Spinal cord (tissue), 9 donors: ENCODE measurements at regions not wholly inside any gene's neighbourhood (a gene's known extent, or its start where the extent isn't known, plus 50 kb on each side); places are given as distances from the start of the nearest gene placed in this dataset.

Experiments
- DNase-seq, 6 donors: peaks; one replicate each; pipeline versions ENCODE4 v3.0.0 to v3.0.0-alpha.2; 2013 to 2015; ENCODE audit warnings: low spot score in 6 of 6, low read depth in 4 of 6
- H3K27ac ChIP-seq: one replicate; pipeline ENCODE4 v1.5.1; 2013; ENCODE audit warnings: low read depth, low read length, control low read depth
- H3K27me3 ChIP-seq: one replicate; pipeline ENCODE4 v1.6.1; 2013; ENCODE audit warnings: low read length; ENCODE audit not compliant: control insufficient read depth, insufficient read depth
- H3K36me3 ChIP-seq: one replicate; pipeline ENCODE4 v1.6.1; 2013; ENCODE audit warnings: low read length; ENCODE audit not compliant: control insufficient read depth, insufficient read depth
- H3K4me1 ChIP-seq: one replicate; pipeline ENCODE4 v1.6.1; 2013; ENCODE audit warnings: low read length; ENCODE audit not compliant: control insufficient read depth, insufficient read depth
- H3K4me3 ChIP-seq: one replicate; pipeline ENCODE4 v1.5.1; 2013; ENCODE audit warnings: low read depth, low read length, control low read depth
- H3K9me3 ChIP-seq: one replicate; pipeline ENCODE4 v1.6.1; 2013; ENCODE audit warnings: low read length; ENCODE audit not compliant: control insufficient read depth, insufficient read depth
- WGBS: methylation state at CpG from one replicate; pipeline ENCODE4 v1.1.5; 2013; ENCODE audit warnings: missing lambda C conversion rate; ENCODE audit not compliant: insufficient coverage; 5-methylcytosine and 5-hydroxymethylcytosine counted together
- donor health status: healthy.

GRCh38 chr2:139526781-139527180 lies 746.6 kb upstream of the NXPH2 start:
- Histone ChIP-seq H3K4me1 (no peaks in the 10 kb centered on the region), H3K27me3 (no peaks in the 10 kb centered on the region), H3K36me3 (no peaks in the 10 kb centered on the region), H3K9me3 (no peaks in the 10 kb centered on the region), H3K4me3 (no peak overlapping the region), H3K27ac (no peak overlapping the region)
- WGBS: no CpG with 5 or more reads among the region's 1 CpG
- no peak for DNase-seq

- DNase-seq: peak in 1 of 6 donors; percentile 87
- Histone ChIP-seq H3K36me3 (no peaks in the 10 kb centered on the region), H3K4me1 (no peaks in the 10 kb centered on the region), H3K27ac (no peak overlapping the region), H3K9me3 (no peaks in the 10 kb centered on the region), H3K4me3 (no peak overlapping the region), H3K27me3 (no peaks in the 10 kb centered on the region)
- no CpG with 5 or more reads among the region's 5 CpGs for WGBS
Measured at GRCh38 chr2:139518321-139518720, 738.1 kb upstream of the NXPH2 start.

- 38% methylated on average over 3 of the region's 5 CpGs for WGBS
- Histone ChIP-seq H3K27ac (no peak overlapping the region), H3K36me3 (no peaks in the 10 kb centered on the region), H3K4me3 (no peak overlapping the region), H3K9me3 (no peaks in the 10 kb centered on the region), H3K4me1 (no peaks in the 10 kb centered on the region), H3K27me3 (no peaks in the 10 kb centered on the region)
- DNase-seq: peak in 3 of 6 donors; percentile 7 to 68 (median 49)
Measured at GRCh38 chr2:139514951-139515350, 734.8 kb upstream of the NXPH2 start.

GRCh38 chr2:139495851-139496250 lies 715.7 kb upstream of the NXPH2 start:
- no peaks in the 10 kb centered on the region for H3K4me1 ChIP-seq
- DNase-seq: no peak
- H3K27ac ChIP-seq: no peak overlapping the region
- no peak overlapping the region for H3K4me3 ChIP-seq
- H3K27me3 ChIP-seq: no peaks in the 10 kb centered on the region
- peaks cover 3% of the 10 kb centered on the region for H3K9me3 ChIP-seq
- no peaks in the 10 kb centered on the region for H3K36me3 ChIP-seq
- WGBS: no CpG with 5 or more reads among the region's 3 CpGs

GRCh38 chr2:139492131-139492680 lies 712.0 kb upstream of the NXPH2 start:
- Histone ChIP-seq H3K4me3 (no peak overlapping the region), H3K4me1 (no peaks in the 10 kb centered on the region), H3K9me3 (no peaks in the 10 kb centered on the region), H3K36me3 (no peaks in the 10 kb centered on the region), H3K27me3 (no peaks in the 10 kb centered on the region), H3K27ac (no peak overlapping the region)
- no CpG with 5 or more reads among the region's 1 CpG for WGBS
- peak in 2 of 6 donors; percentile 61 to 72 for DNase-seq

GRCh38 chr2:139480161-139480650 lies 700.0 kb upstream of the NXPH2 start:
- H3K4me1 ChIP-seq: no peaks in the 10 kb centered on the region
- no peak overlapping the region for H3K27ac ChIP-seq

GRCh38 chr2:139478165-139478914 lies 698.1 kb upstream of the NXPH2 start:
- Histone ChIP-seq H3K36me3 (no peaks in the 10 kb centered on the region), H3K4me3 (no peak overlapping the region), H3K27me3 (no peaks in the 10 kb centered on the region), H3K9me3 (no peaks in the 10 kb centered on the region), H3K4me1 (no peaks in the 10 kb centered on the region), H3K27ac (no peak overlapping the region)
- peak in 2 of 6 donors; percentile 41 to 47 for DNase-seq
- WGBS: no CpG with 5 or more reads among the region's 3 CpGs

More at GRCh38 chr2:139480161-139480650, 700.0 kb upstream of the NXPH2 start:
- Histone ChIP-seq H3K27me3 (no peaks in the 10 kb centered on the region), H3K4me3 (no peak overlapping the region), H3K9me3 (no peaks in the 10 kb centered on the region), H3K36me3 (no peaks in the 10 kb centered on the region)
- WGBS: 64% methylated on average over 2 of the region's 3 CpGs
- DNase-seq: no peak

GRCh38 chr2:139477618-139478017 lies 697.4 kb upstream of the NXPH2 start:
- DNase-seq: no peak
- no peak overlapping the region for H3K27ac ChIP-seq

GRCh38 chr2:139469985-139470384 lies 689.8 kb upstream of the NXPH2 start:
- Histone ChIP-seq H3K9me3 (no peaks in the 10 kb centered on the region), H3K27ac (no peak overlapping the region), H3K4me3 (no peak overlapping the region), H3K36me3 (no peaks in the 10 kb centered on the region), H3K4me1 (no peaks in the 10 kb centered on the region), H3K27me3 (no peaks in the 10 kb centered on the region)
- DNase-seq: no peak
- no CpG with 5 or more reads among the region's 1 CpG for WGBS

More at GRCh38 chr2:139477618-139478017, 697.4 kb upstream of the NXPH2 start:
- 94% methylated on average over 6 of the region's 8 CpGs for WGBS
- Histone ChIP-seq H3K36me3 (no peaks in the 10 kb centered on the region), H3K27me3 (no peaks in the 10 kb centered on the region), H3K9me3 (no peaks in the 10 kb centered on the region), H3K4me3 (no peak overlapping the region), H3K4me1 (no peaks in the 10 kb centered on the region)

- WGBS: no CpG with 5 or more reads among the region's 4 CpGs
- no peaks in the 10 kb centered on the region for H3K9me3 ChIP-seq
- no peaks in the 10 kb centered on the region for H3K36me3 ChIP-seq
- no peaks in the 10 kb centered on the region for H3K4me1 ChIP-seq
- no peak overlapping the region for H3K27ac ChIP-seq
- H3K4me3 ChIP-seq: no peak overlapping the region
- no peaks in the 10 kb centered on the region for H3K27me3 ChIP-seq
- DNase-seq: no peak
Measured at GRCh38 chr2:139465789-139466188, 685.6 kb upstream of the NXPH2 start.
